Left hindlimb (tissue), 1 donor: ENCODE measurements at regions not wholly inside any gene's neighbourhood (a gene's known extent, or its start where the extent isn't known, plus 50 kb on each side); places are given as distances from the start of the nearest gene placed in this dataset.

Source experiments
- DNase-seq: peaks from one replicate; pipeline ENCODE4 v3.0.0-alpha.2; 2018

GRCh38 chr5:145345511-145346287 lies 489.4 kb downstream of the PRELID2 start:
- no peak for DNase-seq

GRCh38 chr5:145341842-145342241 lies 493.3 kb downstream of the PRELID2 start:
- no peak for DNase-seq

GRCh38 chr5:145340099-145340498 lies 495.0 kb downstream of the PRELID2 start:
- no peak for DNase-seq

GRCh38 chr5:145324767-145325479 lies 510.2 kb downstream of the PRELID2 start:
- DNase-seq: no peak

- DNase-seq: no peak
These were observed 511.0 kb downstream of the PRELID2 start for GRCh38 chr5:145324101-145324500.

- DNase-seq: no peak
These were observed 518.9 kb downstream of the PRELID2 start for GRCh38 chr5:145316282-145316681.

- no peak for DNase-seq
These were observed 527.2 kb downstream of the PRELID2 start for GRCh38 chr5:145307866-145308382.

- no peak for DNase-seq
These were observed 539.8 kb downstream of the PRELID2 start for GRCh38 chr5:145295236-145295835.

- no peak for DNase-seq
These were observed 540.8 kb downstream of the PRELID2 start for GRCh38 chr5:145294331-145294730.

GRCh38 chr5:145293716-145294115 lies 541.4 kb downstream of the PRELID2 start:
- no peak for DNase-seq

- no peak for DNase-seq
These were observed 542.9 kb downstream of the PRELID2 start for GRCh38 chr5:145292278-145292677.

GRCh38 chr5:145283141-145283810 lies 551.9 kb downstream of the PRELID2 start:
- no peak for DNase-seq

- DNase-seq: no peak
These were observed 554.3 kb downstream of the PRELID2 start for GRCh38 chr5:145280806-145281205.

- no peak for DNase-seq
These were observed 554.9 kb downstream of the PRELID2 start for GRCh38 chr5:145280214-145280613.

- no peak for DNase-seq
These were observed 574.5 kb downstream of the PRELID2 start for GRCh38 chr5:145260670-145261069.

GRCh38 chr5:145247745-145248040 lies 587.4 kb downstream of the PRELID2 start:
- DNase-seq: no peak

- DNase-seq: no peak
These were observed 588.0 kb downstream of the PRELID2 start for GRCh38 chr5:145246961-145247744.

- no peak for DNase-seq
These were observed 588.8 kb downstream of the PRELID2 start for GRCh38 chr5:145246379-145246778.

- no peak for DNase-seq
These were observed 589.8 kb downstream of the PRELID2 start for GRCh38 chr5:145245354-145245753.

GRCh38 chr5:145244788-145245187 lies 590.4 kb downstream of the PRELID2 start:
- DNase-seq: no peak

- DNase-seq: no peak
These were observed 590.9 kb downstream of the PRELID2 start for GRCh38 chr5:145244251-145244650.

GRCh38 chr5:145243016-145243415 lies 592.1 kb downstream of the PRELID2 start:
- no peak for DNase-seq

GRCh38 chr5:145242551-145242950 lies 592.6 kb downstream of the PRELID2 start:
- no peak for DNase-seq
